GM23338 (cell line): ENCODE measurements at regions not wholly inside any gene's neighbourhood (a gene's known extent, or its start where the extent isn't known, plus 50 kb on each side); places are given as distances from the start of the nearest gene placed in this dataset.

Experiments
- ATAC-seq: fragments of 200-7000 bp; cut with Tn5 transposase; 3 replicates; pipeline ENCODE4 v1.9.1; 2020
- DNase-seq: peaks from one replicate; pipeline ENCODE4 v3.0.0-alpha.2; 2015; ENCODE audit warnings: low spot score
- H2AFZ ChIP-seq: fragments of 200-600 bp; sonication (generic); 2 replicates; pipeline ENCODE4 v1.8.0; 2016; ENCODE audit warnings: antibody characterized with exemption, mild to moderate bottlenecking, moderate library complexity
- H3F3A ChIP-seq: fragments of 200-600 bp; sonication (generic); replicated peaks from 2 replicates; pipeline ENCODE4 v1.8.0; 2017; ENCODE audit warnings: antibody characterized with exemption, mixed run types, low read depth
- H3K27ac ChIP-seq: fragments of 200-600 bp; sonication (generic); 2 replicates; pipeline ENCODE4 v1.6.1; 2016; ENCODE audit warnings: low read depth
- H3K27me3 ChIP-seq: fragments of 200-600 bp; sonication (generic); 2 replicates; pipeline ENCODE4 v1.8.0; 2016; ENCODE audit warnings: mild to moderate bottlenecking, mixed run types, moderate library complexity; ENCODE audit not compliant: insufficient read depth
- H3K36me3 ChIP-seq: fragments of 200-600 bp; sonication (generic); 2 replicates; pipeline ENCODE4 v1.8.0; 2016; ENCODE audit warnings: mild to moderate bottlenecking; ENCODE audit not compliant: insufficient read depth
- H3K4me1 ChIP-seq: fragments of 200-600 bp; sonication (generic); 2 replicates; pipeline ENCODE4 v1.8.0; 2016; ENCODE audit warnings: mild to moderate bottlenecking, moderate library complexity; ENCODE audit not compliant: insufficient read depth
- H3K4me2 ChIP-seq: fragments of 200-600 bp; sonication (generic); 2 replicates; pipeline ENCODE4 v1.7.1; 2017; ENCODE audit warnings: mixed run types
- H3K4me3 ChIP-seq: fragments of 200-600 bp; sonication (generic); 2 replicates; pipeline ENCODE4 v1.6.1; 2016; ENCODE audit warnings: mixed run types
- H3K79me2 ChIP-seq: fragments of 200-600 bp; sonication (generic); replicated peaks from 2 replicates; pipeline ENCODE4 v1.8.0; 2017; ENCODE audit warnings: mild to moderate bottlenecking; ENCODE audit not compliant: insufficient read depth
- H3K9me2 ChIP-seq: fragments of 200-600 bp; sonication (generic); 2 replicates; pipeline ENCODE4 v1.8.0; 2017; ENCODE audit not compliant: insufficient read depth
- H4K20me1 ChIP-seq: fragments of 200-600 bp; sonication (generic); replicated peaks from 2 replicates; pipeline ENCODE4 v1.8.0; 2017; ENCODE audit warnings: mild to moderate bottlenecking; ENCODE audit not compliant: insufficient read depth
- H3K27ac Mint-ChIP-seq: 2 replicates; pipeline ENCODE4 v1.8.0; 2020; ENCODE audit warnings: inconsistent platforms, mild to moderate bottlenecking, moderate library complexity, mixed read lengths
- H3K27me3 Mint-ChIP-seq: 3 replicates; pipeline ENCODE4 v1.8.0; 2022; ENCODE audit warnings: low read depth, mild to moderate bottlenecking, moderate library complexity, mixed read lengths, inconsistent platforms; ENCODE audit not compliant: insufficient read depth, poor library complexity
- H3K36me3 Mint-ChIP-seq: 3 replicates; pipeline ENCODE4 v1.8.0; 2021; ENCODE audit warnings: low read depth, mild to moderate bottlenecking, inconsistent platforms, moderate library complexity, mixed read lengths
- H3K4me1 Mint-ChIP-seq: 3 replicates; pipeline ENCODE4 v1.8.0; 2020; ENCODE audit warnings: mild to moderate bottlenecking, inconsistent platforms, mixed read lengths
- H3K4me3 Mint-ChIP-seq: 3 replicates; pipeline ENCODE4 v1.8.0; 2021; ENCODE audit warnings: moderate library complexity, mild to moderate bottlenecking, inconsistent platforms, mixed read lengths
- H3K9me3 Mint-ChIP-seq: 3 replicates; pipeline ENCODE4 v1.8.0; 2020; ENCODE audit warnings: moderate library complexity, mild to moderate bottlenecking, inconsistent platforms, mixed read lengths
- CREB1 ChIP-seq: fragments of 250-450 bp; sonication (Bioruptor Pico); IDR thresholded peaks from 2 replicates; pipeline ENCODE4 v1.5.0; 2020; ENCODE audit warnings: low read depth, mild to moderate bottlenecking, moderate library complexity
- EZH2 ChIP-seq: fragments of 200-600 bp; sonication (generic); IDR thresholded peaks from one replicate; pipeline ENCODE4 v1.8.0; 2017; ENCODE audit warnings: antibody characterized with exemption, mild to moderate bottlenecking, low read depth; ENCODE audit not compliant: unreplicated experiment
- EZH2phosphoT487 ChIP-seq: fragments of 200-600 bp; sonication (generic); IDR thresholded peaks from one replicate; pipeline ENCODE4 v1.8.1; 2018; ENCODE audit warnings: antibody characterized with exemption; ENCODE audit not compliant: unreplicated experiment
- JUNB ChIP-seq: IDR thresholded peaks from one replicate; pipeline ENCODE4 v1.6.1; 2016; ENCODE audit warnings: antibody characterized with exemption; ENCODE audit not compliant: unreplicated experiment
- NANOG ChIP-seq: IDR thresholded peaks from 2 replicates; pipeline ENCODE4 v1.6.1; 2016; ENCODE audit warnings: antibody characterized with exemption, borderline replicate concordance
- POLR2AphosphoS5 ChIP-seq: IDR thresholded peaks from 2 replicates; pipeline ENCODE4 v1.6.1; 2016; ENCODE audit warnings: antibody characterized with exemption, low read depth
- STAT1 ChIP-seq: IDR thresholded peaks from one replicate; pipeline ENCODE4 v1.6.1; 2016; ENCODE audit warnings: antibody characterized with exemption; ENCODE audit not compliant: unreplicated experiment
- ZNF114 ChIP-seq: fragments of 250-450 bp; sonication (Bioruptor Pico); IDR thresholded peaks from 2 replicates; pipeline ENCODE4 v1.5.0; 2020; ENCODE audit warnings: mild to moderate bottlenecking, moderate library complexity
- ZNF331 ChIP-seq: fragments of 250-450 bp; sonication (Bioruptor Pico); IDR thresholded peaks from 2 replicates; pipeline ENCODE4 v1.5.0; 2020; ENCODE audit warnings: low read depth, mild to moderate bottlenecking, moderate library complexity
- TF ChIP-seq, protein P1 (sequence below): fragments of 250-450 bp; sonication (Bioruptor Pico); IDR thresholded peaks from 2 replicates; pipeline ENCODE4 v1.5.0; 2020; ENCODE audit warnings: mild to moderate bottlenecking, moderate library complexity
- TF ChIP-seq, protein P2 (sequence below), 2 experiments: fragments of 200-600 bp in 1 of 2; sonication (generic) in 1 of 2; conservative IDR thresholded peaks; 2 replicates each; pipeline versions ENCODE4 v1.5.1 to v1.6.1; 2016 to 2017; ENCODE audit warnings: antibody characterized with exemption in 2 of 2, low read depth in 2 of 2, mild to moderate bottlenecking in 2 of 2, moderate library complexity in 1 of 2
- TF ChIP-seq, protein P3 (sequence below): IDR thresholded peaks from 2 replicates; pipeline ENCODE4 v1.6.1; 2016; ENCODE audit warnings: antibody characterized with exemption

DNA sequence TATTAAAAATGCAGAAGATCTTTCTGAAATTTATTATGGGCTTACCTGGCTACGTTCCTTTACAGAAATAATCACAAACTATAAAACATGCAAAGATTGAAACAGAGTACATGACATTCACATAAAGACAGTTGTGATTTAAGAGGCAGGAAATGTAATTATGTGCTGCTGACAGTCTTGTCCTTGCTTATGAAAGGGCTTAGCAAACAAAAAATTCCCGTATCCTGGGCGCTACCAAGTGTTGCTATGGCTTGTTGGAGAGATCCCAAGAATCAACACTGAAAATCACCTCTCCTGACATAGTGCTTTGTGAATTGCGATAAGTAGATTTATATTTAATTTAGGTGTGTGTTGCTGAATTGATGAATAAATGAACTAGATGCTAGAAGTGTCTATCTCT, 352.5 kb upstream of the C9orf72 start:
- TF ChIP-seq JUNB (no peak), CREB1 (no peak), NANOG (no peak)
- H3K4me3 Mint-ChIP-seq = no peak overlapping the region
- ATAC-seq (no peak), DNase-seq (no peak)
- Histone ChIP-seq H2AFZ (no peak overlapping the region), H3K4me1 (no peaks in the 10 kb centered on the region), H3K36me3 (no peaks in the 10 kb centered on the region), H3K27ac (no peak overlapping the region), H4K20me1 (no peaks in the 10 kb centered on the region), H3K27me3 (no peaks in the 10 kb centered on the region), H3K79me2 (no peaks in the 10 kb centered on the region), H3F3A (no peaks in the 10 kb centered on the region), H3K4me3 (no peak overlapping the region), H3K4me2 (no peak overlapping the region), H3K9me2 (no peaks in the 10 kb centered on the region; the same call in 1 of the 2 replicates)
- no peak overlapping the region for H3K27ac Mint-ChIP-seq
- no peaks in the 10 kb centered on the region for H3K9me3 Mint-ChIP-seq
- no peaks in the 10 kb centered on the region for H3K4me1 Mint-ChIP-seq
- H3K36me3 Mint-ChIP-seq = no peaks in the 10 kb centered on the region
- H3K27me3 Mint-ChIP-seq = no peaks in the 10 kb centered on the region

DNA sequence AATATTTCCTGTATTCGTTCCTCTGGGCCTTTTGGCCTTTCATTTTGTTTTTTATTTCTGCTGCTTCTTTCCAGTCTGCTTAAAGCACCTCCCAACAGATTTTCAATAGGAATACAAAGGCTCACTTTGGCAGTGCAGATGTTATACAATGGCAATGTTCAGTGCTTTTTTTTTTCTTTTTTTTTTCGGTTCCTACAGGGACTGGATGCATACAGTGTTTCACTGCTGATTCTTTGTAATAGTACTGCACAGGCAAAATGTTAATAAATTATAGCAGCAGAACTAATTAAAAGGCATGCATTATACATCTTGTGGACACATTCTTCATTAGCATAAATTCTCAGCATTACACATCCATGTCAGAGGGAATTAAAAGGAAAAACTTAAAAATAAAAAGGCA, 356.6 kb upstream of the C9orf72 start:
- H3K27me3 Mint-ChIP-seq = no peaks in the 10 kb centered on the region
- DNase-seq = no peak
- no peak overlapping the region for H3K4me3 ChIP-seq
- H2AFZ ChIP-seq = no peak overlapping the region
- H3K36me3 Mint-ChIP-seq = no peaks in the 10 kb centered on the region
- no peaks in the 10 kb centered on the region for H3K79me2 ChIP-seq
- no peak for ATAC-seq
- no peak overlapping the region for H3K4me2 ChIP-seq
- no peaks in the 10 kb centered on the region for H3K27me3 ChIP-seq
- H3K27ac Mint-ChIP-seq = no peak overlapping the region
- no peaks in the 10 kb centered on the region for H3K36me3 ChIP-seq
- H3K4me3 Mint-ChIP-seq = no peak overlapping the region
- H3K27ac ChIP-seq = no peak overlapping the region
- no peaks in the 10 kb centered on the region for H3K9me2 ChIP-seq
- no peaks in the 10 kb centered on the region for H3F3A ChIP-seq
- H3K4me1 ChIP-seq = no peaks in the 10 kb centered on the region
- no peaks in the 10 kb centered on the region for H3K4me1 Mint-ChIP-seq
- H4K20me1 ChIP-seq = no peaks in the 10 kb centered on the region
- H3K9me3 Mint-ChIP-seq = no peaks in the 10 kb centered on the region
- TF ChIP-seq EZH2phosphoT487 (no peak), ZNF114 (CRISPR knock-in tag) (no peak), STAT1 (no peak), CREB1 (no peak), ZNF331 (CRISPR knock-in tag) (no peak), POLR2AphosphoS5 (no peak), EZH2 (no peak)
- TF ChIP-seq, protein P1, sequence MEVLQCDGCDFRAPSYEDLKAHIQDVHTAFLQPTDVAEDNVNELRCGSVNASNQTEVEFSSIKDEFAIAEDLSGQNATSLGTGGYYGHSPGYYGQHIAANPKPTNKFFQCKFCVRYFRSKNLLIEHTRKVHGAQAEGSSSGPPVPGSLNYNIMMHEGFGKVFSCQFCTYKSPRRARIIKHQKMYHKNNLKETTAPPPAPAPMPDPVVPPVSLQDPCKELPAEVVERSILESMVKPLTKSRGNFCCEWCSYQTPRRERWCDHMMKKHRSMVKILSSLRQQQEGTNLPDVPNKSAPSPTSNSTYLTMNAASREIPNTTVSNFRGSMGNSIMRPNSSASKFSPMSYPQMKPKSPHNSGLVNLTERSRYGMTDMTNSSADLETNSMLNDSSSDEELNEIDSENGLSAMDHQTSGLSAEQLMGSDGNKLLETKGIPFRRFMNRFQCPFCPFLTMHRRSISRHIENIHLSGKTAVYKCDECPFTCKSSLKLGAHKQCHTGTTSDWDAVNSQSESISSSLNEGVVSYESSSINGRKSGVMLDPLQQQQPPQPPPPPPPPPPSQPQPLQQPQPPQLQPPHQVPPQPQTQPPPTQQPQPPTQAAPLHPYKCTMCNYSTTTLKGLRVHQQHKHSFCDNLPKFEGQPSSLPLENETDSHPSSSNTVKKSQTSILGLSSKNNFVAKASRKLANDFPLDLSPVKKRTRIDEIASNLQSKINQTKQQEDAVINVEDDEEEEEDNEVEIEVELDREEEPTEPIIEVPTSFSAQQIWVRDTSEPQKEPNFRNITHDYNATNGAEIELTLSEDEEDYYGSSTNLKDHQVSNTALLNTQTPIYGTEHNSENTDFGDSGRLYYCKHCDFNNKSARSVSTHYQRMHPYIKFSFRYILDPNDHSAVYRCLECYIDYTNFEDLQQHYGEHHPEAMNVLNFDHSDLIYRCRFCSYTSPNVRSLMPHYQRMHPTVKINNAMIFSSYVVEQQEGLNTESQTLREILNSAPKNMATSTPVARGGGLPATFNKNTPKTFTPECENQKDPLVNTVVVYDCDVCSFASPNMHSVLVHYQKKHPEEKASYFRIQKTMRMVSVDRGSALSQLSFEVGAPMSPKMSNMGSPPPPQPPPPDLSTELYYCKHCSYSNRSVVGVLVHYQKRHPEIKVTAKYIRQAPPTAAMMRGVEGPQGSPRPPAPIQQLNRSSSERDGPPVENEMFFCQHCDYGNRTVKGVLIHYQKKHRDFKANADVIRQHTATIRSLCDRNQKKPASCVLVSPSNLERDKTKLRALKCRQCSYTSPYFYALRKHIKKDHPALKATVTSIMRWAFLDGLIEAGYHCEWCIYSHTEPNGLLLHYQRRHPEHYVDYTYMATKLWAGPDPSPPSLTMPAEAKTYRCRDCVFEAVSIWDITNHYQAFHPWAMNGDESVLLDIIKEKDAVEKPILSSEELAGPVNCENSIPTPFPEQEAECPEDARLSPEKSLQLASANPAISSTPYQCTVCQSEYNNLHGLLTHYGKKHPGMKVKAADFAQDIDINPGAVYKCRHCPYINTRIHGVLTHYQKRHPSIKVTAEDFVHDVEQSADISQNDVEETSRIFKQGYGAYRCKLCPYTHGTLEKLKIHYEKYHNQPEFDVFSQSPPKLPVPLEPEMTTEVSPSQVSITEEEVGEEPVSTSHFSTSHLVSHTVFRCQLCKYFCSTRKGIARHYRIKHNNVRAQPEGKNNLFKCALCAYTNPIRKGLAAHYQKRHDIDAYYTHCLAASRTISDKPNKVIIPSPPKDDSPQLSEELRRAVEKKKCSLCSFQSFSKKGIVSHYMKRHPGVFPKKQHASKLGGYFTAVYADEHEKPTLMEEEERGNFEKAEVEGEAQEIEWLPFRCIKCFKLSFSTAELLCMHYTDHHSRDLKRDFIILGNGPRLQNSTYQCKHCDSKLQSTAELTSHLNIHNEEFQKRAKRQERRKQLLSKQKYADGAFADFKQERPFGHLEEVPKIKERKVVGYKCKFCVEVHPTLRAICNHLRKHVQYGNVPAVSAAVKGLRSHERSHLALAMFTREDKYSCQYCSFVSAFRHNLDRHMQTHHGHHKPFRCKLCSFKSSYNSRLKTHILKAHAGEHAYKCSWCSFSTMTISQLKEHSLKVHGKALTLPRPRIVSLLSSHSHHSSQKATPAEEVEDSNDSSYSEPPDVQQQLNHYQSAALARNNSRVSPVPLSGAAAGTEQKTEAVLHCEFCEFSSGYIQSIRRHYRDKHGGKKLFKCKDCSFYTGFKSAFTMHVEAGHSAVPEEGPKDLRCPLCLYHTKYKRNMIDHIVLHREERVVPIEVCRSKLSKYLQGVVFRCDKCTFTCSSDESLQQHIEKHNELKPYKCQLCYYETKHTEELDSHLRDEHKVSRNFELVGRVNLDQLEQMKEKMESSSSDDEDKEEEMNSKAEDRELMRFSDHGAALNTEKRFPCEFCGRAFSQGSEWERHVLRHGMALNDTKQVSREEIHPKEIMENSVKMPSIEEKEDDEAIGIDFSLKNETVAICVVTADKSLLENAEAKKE = no peak
- TF ChIP-seq, protein P2, sequence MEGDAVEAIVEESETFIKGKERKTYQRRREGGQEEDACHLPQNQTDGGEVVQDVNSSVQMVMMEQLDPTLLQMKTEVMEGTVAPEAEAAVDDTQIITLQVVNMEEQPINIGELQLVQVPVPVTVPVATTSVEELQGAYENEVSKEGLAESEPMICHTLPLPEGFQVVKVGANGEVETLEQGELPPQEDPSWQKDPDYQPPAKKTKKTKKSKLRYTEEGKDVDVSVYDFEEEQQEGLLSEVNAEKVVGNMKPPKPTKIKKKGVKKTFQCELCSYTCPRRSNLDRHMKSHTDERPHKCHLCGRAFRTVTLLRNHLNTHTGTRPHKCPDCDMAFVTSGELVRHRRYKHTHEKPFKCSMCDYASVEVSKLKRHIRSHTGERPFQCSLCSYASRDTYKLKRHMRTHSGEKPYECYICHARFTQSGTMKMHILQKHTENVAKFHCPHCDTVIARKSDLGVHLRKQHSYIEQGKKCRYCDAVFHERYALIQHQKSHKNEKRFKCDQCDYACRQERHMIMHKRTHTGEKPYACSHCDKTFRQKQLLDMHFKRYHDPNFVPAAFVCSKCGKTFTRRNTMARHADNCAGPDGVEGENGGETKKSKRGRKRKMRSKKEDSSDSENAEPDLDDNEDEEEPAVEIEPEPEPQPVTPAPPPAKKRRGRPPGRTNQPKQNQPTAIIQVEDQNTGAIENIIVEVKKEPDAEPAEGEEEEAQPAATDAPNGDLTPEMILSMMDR (conservative IDR thresholded peaks at IDR 0.05; ENCODE audit: low read depth in 2 of 2) = no peak
- TF ChIP-seq, protein P3, sequence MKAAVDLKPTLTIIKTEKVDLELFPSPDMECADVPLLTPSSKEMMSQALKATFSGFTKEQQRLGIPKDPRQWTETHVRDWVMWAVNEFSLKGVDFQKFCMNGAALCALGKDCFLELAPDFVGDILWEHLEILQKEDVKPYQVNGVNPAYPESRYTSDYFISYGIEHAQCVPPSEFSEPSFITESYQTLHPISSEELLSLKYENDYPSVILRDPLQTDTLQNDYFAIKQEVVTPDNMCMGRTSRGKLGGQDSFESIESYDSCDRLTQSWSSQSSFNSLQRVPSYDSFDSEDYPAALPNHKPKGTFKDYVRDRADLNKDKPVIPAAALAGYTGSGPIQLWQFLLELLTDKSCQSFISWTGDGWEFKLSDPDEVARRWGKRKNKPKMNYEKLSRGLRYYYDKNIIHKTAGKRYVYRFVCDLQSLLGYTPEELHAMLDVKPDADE = no peak
